OCI-LY7 (cell line): ENCODE measurements at regions not wholly inside any gene's neighbourhood (a gene's known extent, or its start where the extent isn't known, plus 50 kb on each side); places are given as distances from the start of the nearest gene placed in this dataset.

Experiments
- BruUV-seq: library from RNA; stranded (reverse); fragments of 400-500 nt; replicated peaks from 2 replicates; lab custom pipeline; 2021; lab: Mats Ljungman, UMichigan
- CTCF ChIA-PET: fragments of 300-600 bp; sonication (Branson Sonifier 250); formaldehyde crosslinking; loops from one replicate; lab custom pipeline; 2022; ENCODE audit warnings: antibody characterized with exemption; ENCODE audit not compliant: unreplicated experiment; lab: Charles Lee
- POLR2A ChIA-PET: fragments of 300-600 bp; sonication (Branson Sonifier 250); formaldehyde crosslinking; loops from one replicate; lab custom pipeline; 2022; ENCODE audit warnings: antibody characterized with exemption; lab: Charles Lee
- DNase-seq: peaks from one replicate; pipeline ENCODE4 v3.0.0-alpha.2; 2015; ENCODE audit warnings: low spot score
- H2AFZ ChIP-seq: fragments of 200-600 bp; sonication (generic), shearing (Covaris generic); 2 replicates; pipeline ENCODE4 v1.6.1; 2014; ENCODE audit warnings: mild to moderate bottlenecking, antibody characterized with exemption, low read length, moderate library complexity
- H3K27ac ChIP-seq: fragments of 200-600 bp; sonication (generic); 2 replicates; pipeline ENCODE4 v1.5.1; 2014; ENCODE audit warnings: mixed run types, low read depth, mild to moderate bottlenecking, moderate library complexity, low read length, inconsistent platforms; ENCODE audit not compliant: poor library complexity, severe bottlenecking
- H3K36me3 ChIP-seq: fragments of 200-600 bp; sonication (generic); 2 replicates; pipeline ENCODE4 v1.6.1; 2014; ENCODE audit warnings: mild to moderate bottlenecking, antibody characterized with exemption, low read length, moderate library complexity, mixed read lengths; ENCODE audit not compliant: insufficient read depth
- H3K4me1 ChIP-seq: fragments of 200-600 bp; sonication (generic); 2 replicates; pipeline ENCODE4 v1.5.1; 2014; ENCODE audit warnings: mild to moderate bottlenecking, low read length; ENCODE audit not compliant: insufficient read depth, poor library complexity, severe bottlenecking
- H3K4me2 ChIP-seq: fragments of 200-600 bp; sonication (generic); 2 replicates; pipeline ENCODE4 v1.6.1; 2014; ENCODE audit warnings: mild to moderate bottlenecking, low read length
- H3K4me3 ChIP-seq: fragments of 200-600 bp; sonication (generic); 2 replicates; pipeline ENCODE4 v1.5.1; 2014; ENCODE audit warnings: mild to moderate bottlenecking, low read depth, low read length; ENCODE audit not compliant: poor library complexity, severe bottlenecking
- H3K79me2 ChIP-seq: fragments of 200-600 bp; sonication (generic); 2 replicates; pipeline ENCODE4 v1.6.1; 2016; ENCODE audit warnings: low read depth, mild to moderate bottlenecking, low read length, moderate library complexity, mixed read lengths; ENCODE audit not compliant: insufficient read depth
- H3K9me2 ChIP-seq: fragments of 200-600 bp; sonication (generic); 2 replicates; pipeline ENCODE4 v1.6.1; 2016; ENCODE audit warnings: mild to moderate bottlenecking, low read length, mixed read lengths; ENCODE audit not compliant: insufficient read depth
- H3K9me3 ChIP-seq: fragments of 200-600 bp; sonication (generic); 2 replicates; pipeline ENCODE4 v1.6.1; 2014; ENCODE audit warnings: mild to moderate bottlenecking, mixed run types, low read length, mixed read lengths
- H4K20me1 ChIP-seq: fragments of 200-600 bp; sonication (generic); 2 replicates; pipeline ENCODE4 v1.6.1; 2014; ENCODE audit warnings: mild to moderate bottlenecking, antibody characterized with exemption, low read length, moderate library complexity, mixed read lengths; ENCODE audit not compliant: insufficient read depth
- CTCF ChIP-seq: fragments of 200-600 bp; sonication (generic); conservative IDR thresholded peaks from 2 replicates; pipeline ENCODE4 v1.5.1; 2014; ENCODE audit warnings: mild to moderate bottlenecking, antibody characterized with exemption, low read length, moderate library complexity, mixed read lengths
- EZH2phosphoT487 ChIP-seq: fragments of 200-600 bp; sonication (generic); IDR thresholded peaks from 2 replicates; pipeline ENCODE4 v1.6.1; 2018; ENCODE audit warnings: low read depth, borderline replicate concordance, mild to moderate bottlenecking, mixed run types, antibody characterized with exemption, low read length, moderate library complexity, mixed read lengths
- intact Hi-C: fragments of 100-400 bp; cut with micrococcal nuclease; formaldehyde crosslinking; loops from one replicate; pipeline ENCODE4 v1.10.0; 2022; ENCODE audit not compliant: unreplicated experiment

GRCh38 chr1:232575763-232576040 lies 54.2 kb downstream of the SIPA1L2 start:
- Histone ChIP-seq H2AFZ (no peak overlapping the region), H3K9me3 (no peaks in the 10 kb centered on the region; the same call in 1 of the 2 replicates), H3K9me2 (no peaks in the 10 kb centered on the region), H4K20me1 (no peaks in the 10 kb centered on the region), H3K4me1 (peaks cover 92% of the 10 kb centered on the region), H3K36me3 (no peaks in the 10 kb centered on the region), H3K4me2 (no peak overlapping the region), H3K27ac (no peak overlapping the region), H3K4me3 (no peak overlapping the region), H3K79me2 (0 out of 2 replicates have a peak, but pooled peaks cover 3% of the 10 kb centered on the region)
- ChIA-PET CTCF (no interaction called here), POLR2A (no interaction called here)
- intact Hi-C loops: no loop called here
- no TSS peak for BruUV-seq
- TF ChIP-seq EZH2phosphoT487 (no peak), CTCF (no peak)
- no peak for DNase-seq

DNA sequence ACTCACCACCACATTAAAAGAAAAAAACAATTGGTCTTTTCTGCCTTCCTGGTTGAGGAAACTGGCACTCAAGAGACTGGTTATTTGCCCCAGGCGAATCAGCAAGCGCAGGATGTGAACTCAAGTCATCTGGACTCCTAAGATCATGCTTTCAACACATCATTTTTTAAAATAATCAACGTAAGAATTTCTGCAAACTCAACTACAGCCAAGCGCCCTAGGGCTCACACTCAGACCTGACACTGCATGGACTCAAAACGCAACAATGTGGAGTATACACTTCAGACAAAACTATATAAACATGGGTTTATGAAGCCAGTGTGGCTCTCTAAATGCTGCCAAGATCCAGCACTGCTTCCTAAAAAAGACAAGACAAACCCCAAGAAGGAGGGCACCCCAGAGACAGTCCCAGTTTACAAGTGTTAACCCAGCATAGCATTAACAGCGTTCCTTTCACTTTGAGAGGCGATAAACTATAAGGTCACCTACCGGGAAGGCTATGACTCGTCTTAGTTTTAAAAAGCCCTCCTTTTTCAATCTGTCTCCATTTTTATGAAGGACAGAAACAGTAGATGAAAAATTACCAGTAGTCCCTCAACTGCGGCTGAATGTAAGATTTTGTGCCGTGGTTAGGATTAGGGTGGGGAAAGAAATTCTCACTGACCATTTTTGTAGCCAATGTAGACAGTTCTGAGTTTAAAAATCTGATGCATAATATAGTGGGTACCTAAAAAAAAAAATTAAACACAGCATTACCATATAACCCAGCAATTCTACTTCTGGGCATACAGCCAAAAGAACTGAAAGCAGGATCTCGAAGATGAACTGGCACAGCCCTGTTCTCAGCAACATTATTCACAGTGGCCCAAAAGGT lies 54.8 kb downstream of the SIPA1L2 start:
- no peak overlapping the region for H3K4me3 ChIP-seq
- no peaks in the 10 kb centered on the region; the same call in 1 of the 2 replicates for H3K9me3 ChIP-seq
- H3K27ac ChIP-seq: no peak overlapping the region
- H3K4me2 ChIP-seq: no peak overlapping the region
- no peaks in the 10 kb centered on the region for H3K36me3 ChIP-seq
- CTCF ChIA-PET: no interaction called here
- intact Hi-C loops: no loop called here
- BruUV-seq: no TSS peak
- H3K4me1 ChIP-seq: peaks cover 92% of the 10 kb centered on the region
- H2AFZ ChIP-seq: no peak overlapping the region
- H4K20me1 ChIP-seq: no peaks in the 10 kb centered on the region
- DNase-seq: no peak
- no peaks in the 10 kb centered on the region for H3K9me2 ChIP-seq
- peaks cover 3% of the 10 kb centered on the region; the same call in 1 of the 2 replicates for H3K79me2 ChIP-seq
- TF ChIP-seq EZH2phosphoT487 (no peak), CTCF (no peak)
- POLR2A ChIA-PET: no interaction called here

- peaks cover 3% of the 10 kb centered on the region; the same call in 1 of the 2 replicates for H3K79me2 ChIP-seq
- H3K4me2 ChIP-seq: peak overlapping the region; percentile 13
- TF ChIP-seq EZH2phosphoT487 (no peak), CTCF (no peak)
- BruUV-seq: no TSS peak
- no peaks in the 10 kb centered on the region for H3K9me2 ChIP-seq
- CTCF ChIA-PET: no interaction called here
- intact Hi-C loops: no loop called here
- POLR2A ChIA-PET: interaction anchor here (0.6 to 1.1 kb wide), 2 partner anchors 9 to 1140 kb away, joined by 3 to 5 read pairs; no protein-coding TSS in a partner anchor
- no peak for DNase-seq
- H3K4me3 ChIP-seq: no peak overlapping the region
- peaks cover 86% of the 10 kb centered on the region for H3K4me1 ChIP-seq
- H3K36me3 ChIP-seq: no peaks in the 10 kb centered on the region
- no peaks in the 10 kb centered on the region for H4K20me1 ChIP-seq
- no peaks in the 10 kb centered on the region; the same call in 1 of the 2 replicates for H3K9me3 ChIP-seq
- no peak overlapping the region for H3K27ac ChIP-seq
- 0 out of 2 replicates have a peak overlapping the region, but pooled peaks have one; percentile 3 for H2AFZ ChIP-seq
Observed at GRCh38 chr1:232574077-232574476, 55.9 kb downstream of the SIPA1L2 start.
